ENCODE measurements at regions not wholly inside any gene's neighbourhood (a gene's known extent, or its start where the extent isn't known, plus 50 kb on each side); places are given as distances from the start of the nearest gene placed in this dataset.
"Not testable (repeated sequence)": the region's sequence is repeated elsewhere in the genome, so short reads cannot be mapped to it uniquely, and the experiment has no call there.

DNA sequence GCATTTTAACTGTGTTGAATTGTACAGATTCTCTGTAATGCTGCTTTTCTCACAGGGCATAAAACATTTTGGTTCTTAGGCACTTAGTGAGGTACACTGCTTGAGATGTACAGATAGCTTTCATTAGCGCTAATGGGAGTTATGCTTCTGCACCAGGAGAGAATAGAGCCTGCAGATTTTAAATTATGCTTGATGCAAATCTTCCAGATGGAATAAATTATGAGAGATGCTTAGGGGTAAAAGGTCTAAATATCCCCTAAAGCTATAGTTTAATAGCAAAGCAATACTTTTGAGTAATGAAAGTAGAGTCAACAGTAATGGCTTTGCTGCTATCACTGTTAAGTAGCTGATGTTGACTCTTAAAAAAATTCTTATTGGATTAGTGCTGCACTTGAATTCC lies 248.9 kb downstream of the S1PR1 start:
- DNase-seq, result no peak

DNA sequence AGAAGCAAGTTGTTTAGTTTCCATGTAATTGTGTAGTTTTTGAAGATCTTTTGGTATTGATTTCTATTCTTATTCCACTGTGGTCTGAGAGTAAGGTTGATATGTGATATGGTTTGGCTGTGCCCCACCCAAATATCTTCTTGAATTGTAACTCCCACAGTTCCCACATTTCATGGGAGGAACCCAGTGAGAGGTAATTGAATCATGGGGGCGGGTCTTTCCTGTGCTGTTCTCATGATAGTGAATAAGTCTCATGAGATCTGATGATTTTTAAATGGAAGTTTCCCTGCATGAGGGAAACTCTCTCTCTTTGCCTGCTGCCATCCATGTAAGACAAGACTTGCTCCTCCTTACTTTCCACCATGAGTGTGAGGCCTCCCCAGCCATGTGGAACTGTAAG lies 255.3 kb downstream of the S1PR1 start:
- DNase-seq, result not testable (repeated sequence)

DNA sequence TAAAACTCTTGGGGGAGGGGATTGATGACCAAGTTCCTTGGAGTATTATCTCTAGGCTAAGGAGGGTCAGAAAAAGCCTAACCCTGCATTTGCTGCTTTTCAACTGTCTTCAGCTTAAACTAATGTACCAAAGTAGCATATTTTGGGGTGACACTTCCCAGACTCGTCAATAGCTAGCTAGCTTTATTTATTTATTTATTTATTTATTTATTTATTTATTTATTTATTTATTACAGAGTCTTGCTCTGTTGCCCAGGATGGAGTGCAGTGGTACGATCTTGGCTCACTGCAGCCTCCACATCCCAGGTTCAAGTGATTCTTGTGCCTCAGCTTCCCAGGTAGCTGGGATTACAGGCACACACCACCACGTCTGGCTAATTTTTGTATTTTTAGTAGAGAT lies 257.1 kb downstream of the S1PR1 start:
- not testable (repeated sequence) for DNase-seq

DNA sequence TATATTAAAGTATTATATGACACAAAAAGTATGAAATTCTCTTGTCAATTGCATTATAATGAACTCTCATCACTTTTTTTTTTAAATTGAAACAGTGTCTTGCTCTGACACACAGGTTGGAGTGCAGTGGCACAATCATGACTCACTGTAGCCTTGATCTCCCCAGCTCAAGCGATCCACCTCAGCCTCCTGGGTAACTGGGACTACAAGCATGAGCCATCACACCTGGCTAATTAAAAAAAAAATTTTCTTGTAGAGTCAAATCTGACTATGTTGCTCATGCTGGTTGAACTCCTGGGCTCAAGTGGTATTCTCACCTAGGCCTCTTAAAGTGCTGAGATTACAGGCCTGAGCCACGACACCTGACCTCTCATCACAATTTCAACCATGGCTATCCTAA lies 259.3 kb downstream of the S1PR1 start:
- no peak for DNase-seq

DNA sequence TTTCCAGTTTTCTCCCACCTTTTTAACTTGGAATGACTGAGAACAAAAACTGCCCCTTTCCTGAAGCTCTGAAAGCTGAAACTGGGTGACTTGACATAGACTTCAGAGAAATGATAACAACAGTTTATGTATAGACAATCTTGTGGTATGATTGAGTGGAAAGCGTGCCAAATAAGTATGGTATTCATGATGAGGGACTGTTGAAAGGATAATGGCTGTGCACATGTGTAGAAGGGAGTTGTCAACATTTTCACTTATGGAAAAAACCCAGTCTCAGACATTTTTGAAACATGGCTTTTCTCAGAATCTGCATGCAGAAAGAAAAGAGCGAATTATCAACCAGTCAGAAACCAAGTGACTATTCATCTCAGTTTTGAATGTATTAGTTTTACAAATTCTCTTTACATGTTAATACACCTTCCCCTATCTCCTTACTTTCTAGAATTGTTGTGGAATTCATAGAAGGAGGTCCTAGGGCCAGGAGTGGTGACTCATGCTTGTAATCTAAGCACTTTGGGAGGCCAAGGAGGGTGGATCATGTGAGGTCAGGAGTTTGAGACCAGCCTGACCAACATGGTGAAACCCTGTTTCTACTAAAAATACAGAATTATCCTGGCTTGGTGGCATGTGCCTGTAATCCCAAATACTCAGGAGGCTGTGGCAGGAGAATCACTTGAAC lies 261.2 kb downstream of the S1PR1 start:
- no peak for DNase-seq

DNA sequence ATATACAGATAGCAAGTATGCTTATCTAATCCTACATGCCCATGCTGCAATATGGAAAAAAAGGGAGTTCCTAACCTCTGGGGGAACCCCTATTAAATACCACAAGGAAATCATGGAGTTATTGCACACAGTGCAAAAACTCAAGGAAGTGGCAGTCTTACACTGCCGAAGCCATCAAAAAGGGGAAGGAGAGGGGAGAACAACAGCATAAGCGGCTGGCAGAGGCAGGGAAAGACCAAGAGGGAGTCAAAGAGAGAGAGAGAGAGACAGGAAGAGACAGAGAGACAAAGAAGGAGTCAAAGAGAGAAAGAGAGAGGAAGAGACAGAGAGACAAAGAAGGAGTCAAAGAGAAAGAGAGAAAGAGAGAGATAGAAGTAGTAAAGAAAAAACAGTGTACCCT lies 267.3 kb downstream of the S1PR1 start:
- not testable (repeated sequence) for DNase-seq

DNA sequence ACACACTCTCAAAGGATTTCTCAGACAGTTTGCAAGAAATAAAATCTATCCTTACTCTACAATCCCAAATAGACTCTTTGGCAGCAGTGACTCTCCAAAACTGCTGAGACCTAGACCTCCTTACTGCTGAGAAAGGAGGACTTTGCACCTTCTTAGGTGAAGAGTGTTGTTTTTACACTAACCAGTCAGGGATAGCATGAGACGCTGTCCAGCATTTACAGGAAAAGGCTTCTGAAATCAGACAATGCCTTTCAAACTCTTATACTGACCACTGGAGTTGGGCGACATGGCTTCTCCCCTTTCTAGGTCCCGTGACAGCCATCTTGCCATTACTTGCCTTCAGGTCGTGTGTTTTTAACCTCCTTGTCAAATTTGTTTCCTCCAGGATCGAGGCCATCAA lies 268.4 kb downstream of the S1PR1 start:
- not testable (repeated sequence) for DNase-seq

DNA sequence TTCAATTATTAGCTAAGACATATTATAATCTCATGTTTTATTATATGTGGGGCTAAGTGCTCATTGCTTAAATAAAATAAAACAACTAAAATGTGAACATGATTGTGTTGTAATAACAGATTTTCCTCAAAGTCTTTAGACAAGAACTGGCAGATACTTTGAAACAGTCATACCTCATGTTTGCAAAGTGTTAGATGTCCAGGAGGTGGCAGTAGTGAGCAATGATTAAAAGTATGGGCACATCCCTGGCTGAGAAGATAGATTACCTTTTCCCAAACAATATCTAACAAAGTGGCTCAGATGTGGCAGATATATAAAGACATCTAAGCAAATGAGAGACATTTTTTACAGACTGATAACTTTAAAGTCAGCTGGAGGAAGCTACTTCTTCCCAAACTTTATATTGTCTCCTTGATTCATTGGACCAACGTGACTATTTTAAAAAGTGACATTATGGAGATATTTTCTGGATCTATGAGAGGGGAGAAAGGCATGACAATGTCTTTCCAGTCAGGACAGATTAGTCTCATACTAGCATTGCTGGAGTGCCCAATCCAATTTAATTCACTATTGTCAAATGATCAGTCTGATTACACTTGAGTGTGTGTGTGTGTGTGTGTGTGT lies 269.8 kb downstream of the S1PR1 start:
- no peak for DNase-seq

DNA sequence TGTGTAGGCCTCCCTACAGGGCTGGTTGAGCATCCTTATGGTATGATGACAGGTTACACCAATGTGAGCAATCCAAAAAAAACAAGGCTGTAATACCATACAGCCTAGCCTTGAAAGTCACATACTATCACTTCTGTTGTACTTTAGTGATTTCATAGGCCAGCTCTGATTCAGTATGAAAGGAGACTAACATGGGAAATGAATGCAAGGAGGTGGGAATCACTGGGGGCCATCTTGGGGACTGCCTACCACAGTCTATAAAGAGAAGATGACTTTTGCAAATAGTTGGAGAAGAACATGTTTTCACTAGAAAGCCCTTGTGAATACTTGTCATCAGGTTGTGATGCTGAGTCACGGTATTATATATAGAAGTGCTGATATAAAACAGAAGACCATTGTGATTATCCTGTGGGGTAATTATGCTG lies 270.7 kb downstream of the S1PR1 start:
- no peak for DNase-seq

DNA sequence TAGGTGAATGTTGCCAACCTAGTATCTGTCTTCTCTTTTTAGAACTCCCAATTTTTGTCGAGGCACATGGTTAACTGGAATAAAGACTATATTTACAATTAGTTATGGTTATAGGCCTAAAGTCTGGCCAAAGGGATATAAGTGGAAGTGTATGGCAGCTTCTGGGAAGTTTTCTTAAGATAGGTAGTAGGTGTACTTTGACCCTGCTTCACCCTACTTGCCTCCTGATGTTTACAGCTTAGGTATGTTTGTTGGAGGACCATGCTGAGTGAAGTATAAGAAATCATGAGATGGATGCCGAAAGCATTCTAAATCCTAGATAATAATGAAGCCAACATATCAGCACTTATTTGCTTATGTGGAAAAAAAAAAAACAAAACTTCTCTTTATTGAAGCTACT lies 272.1 kb downstream of the S1PR1 start:
- DNase-seq, result no peak

DNA sequence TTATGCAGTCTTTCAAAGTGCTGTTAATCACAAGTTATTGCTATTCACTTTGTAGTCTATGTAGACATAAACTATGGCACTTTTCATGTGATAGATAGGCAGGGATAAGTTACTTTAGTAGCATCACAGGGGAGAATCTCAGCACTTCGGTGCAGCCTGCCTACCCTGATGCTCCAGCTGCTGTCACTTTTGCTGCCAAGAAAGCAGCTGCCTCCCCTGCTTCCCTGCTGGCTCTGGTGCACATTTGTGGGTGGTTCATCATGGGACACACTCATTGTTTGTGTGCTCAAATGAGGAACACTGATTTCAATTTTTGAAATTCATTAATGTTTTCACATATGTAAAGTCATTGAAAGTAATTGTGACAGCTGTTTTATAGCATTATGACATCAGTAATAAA lies 272.6 kb downstream of the S1PR1 start:
- DNase-seq, result no peak

DNA sequence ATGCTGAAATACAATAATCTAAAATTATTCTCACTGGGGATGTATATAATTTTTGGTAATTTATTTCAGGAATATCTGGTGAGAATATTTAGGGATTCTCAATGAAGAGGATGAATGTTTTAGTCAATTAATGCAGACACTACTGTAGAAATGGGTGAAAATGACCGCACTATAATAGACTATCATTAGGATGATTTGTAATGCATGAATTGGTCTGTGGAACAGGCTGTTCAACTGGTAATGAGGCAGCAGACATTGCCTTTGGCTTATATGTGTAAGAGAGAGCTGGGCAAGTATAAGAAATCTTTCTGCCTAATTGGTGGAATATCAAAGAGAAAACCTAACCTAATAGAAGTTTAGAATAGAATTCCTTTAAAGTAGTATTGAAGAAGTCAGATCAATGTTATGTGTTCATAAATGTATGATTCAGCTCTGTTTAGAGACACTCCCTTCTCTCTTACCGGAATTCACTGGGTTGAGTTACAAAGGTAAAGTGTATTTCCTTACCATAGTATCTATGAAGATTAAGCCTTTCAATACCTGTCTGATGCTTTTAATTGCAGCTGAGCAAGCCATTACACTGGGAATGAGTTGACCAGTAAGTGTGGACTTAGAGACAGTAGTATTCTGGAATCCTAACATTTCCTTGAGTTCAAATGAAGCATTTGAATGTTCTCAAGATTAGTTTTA lies 274.5 kb downstream of the S1PR1 start:
- DNase-seq, result no peak

DNA sequence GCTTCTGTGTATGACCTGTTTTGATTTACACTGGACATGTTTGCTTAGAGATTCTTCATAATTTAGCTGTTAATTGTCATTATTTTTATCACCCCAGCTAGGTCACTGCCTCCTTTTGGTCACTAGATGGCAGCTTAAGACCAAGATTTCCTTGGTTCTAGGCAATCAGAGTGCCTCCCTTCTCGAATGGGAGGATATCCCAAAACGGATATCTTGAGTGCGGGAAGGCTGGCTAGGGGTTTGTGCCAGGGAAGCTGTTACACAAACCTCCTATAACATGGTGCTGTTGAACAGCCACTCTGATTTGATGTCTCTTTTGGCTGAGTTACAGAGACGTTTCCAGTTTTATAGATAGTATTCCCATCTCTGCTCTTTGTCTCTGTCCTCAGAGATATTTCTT lies 283.5 kb downstream of the S1PR1 start:
- no peak for DNase-seq

DNA sequence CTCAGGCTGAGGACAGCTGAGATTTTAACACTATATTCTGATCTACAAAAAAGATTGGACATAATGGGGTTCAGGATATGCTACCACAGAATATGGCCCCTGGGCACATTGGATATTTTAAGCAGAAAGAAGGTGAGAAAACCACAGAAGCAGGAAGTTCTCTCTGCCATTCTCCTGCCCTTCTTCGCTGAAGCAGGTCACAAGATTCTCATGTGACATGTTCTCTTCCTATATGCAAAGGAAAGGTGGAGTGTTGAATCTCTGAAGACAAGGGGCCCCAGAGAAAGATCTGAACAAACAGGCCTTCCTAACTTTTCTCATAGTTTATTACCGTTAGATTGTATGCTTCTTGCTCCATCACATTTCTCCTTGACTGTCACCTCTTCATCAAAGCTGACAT lies 285.7 kb downstream of the S1PR1 start:
- DNase-seq, result no peak

DNA sequence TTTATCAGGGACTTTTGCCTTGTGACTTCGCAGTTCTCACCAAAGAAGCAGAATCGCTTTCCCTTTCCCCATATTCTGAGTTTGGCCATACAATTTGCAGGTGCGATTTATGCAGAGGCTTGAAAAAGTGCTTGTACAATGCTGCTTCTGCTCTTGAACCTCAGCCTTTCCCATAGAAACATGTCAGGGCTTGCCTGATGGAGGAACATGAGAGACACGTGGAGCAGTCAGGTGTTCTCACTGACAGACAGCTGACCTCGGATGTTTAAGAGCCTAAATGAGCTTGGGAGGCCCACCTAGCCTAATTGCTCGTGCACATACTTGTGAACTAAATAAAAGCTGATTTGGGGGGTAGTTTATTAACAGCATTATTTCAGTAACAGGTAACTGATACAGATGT lies 290.0 kb downstream of the S1PR1 start:
- DNase-seq, result no peak

DNA sequence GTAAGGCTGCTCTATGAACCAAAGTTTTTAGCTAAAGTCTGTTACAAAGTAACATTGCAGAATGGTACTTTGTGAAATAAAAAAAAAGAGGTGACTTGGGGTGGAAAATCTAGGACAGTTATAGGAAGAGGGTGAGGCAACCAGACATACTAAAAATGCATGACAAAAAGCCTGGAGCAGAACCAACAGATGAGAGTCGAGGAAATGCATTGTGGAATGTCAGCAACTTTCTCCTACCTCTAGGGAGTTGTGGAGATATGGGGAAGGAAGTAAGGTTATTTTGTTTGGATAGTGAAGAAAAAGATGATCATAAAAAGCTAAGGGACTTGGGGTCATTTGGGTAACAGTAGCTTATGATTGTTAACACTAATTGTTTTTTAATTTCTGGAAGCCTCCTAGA lies 295.6 kb downstream of the S1PR1 start:
- DNase-seq, result no peak

DNA sequence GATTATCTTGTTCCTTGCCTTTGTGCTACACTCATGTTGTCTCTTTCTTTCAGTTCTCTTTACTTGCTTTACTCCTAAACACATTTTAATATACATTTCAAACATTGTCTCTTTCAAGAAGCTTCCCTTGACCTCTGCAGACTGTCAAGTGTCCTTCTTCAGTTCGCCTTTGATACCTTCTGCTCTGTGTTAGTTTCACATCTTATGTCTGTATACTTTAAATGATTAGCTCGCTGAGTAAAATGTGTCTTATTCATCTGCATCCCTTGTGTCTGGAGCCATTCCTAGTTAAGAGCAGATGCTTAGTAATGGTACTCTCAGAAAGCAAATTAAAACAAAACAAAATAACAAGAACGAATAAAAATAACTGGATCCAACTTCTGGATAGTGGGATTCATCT lies 303.3 kb downstream of the S1PR1 start:
- DNase-seq, result no peak

DNA sequence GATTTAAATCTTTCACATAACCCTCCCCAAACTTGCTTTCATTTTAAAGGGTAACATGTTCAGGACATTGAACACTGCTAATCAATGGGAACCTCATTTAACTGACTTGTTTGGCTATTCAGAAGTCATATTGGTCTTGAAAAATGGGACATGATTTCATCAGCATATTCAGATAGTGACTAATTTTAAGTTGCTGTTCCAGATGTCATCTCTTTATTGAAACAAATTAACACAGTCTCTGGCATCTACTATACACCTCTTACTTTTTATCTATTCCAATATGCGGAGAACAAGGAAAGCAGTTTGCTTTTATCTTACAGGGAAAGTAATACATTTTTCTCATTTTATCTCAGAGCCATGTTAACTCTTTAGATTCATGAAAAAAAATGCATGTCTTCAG lies 310.1 kb downstream of the S1PR1 start:
- DNase-seq, result no peak

DNA sequence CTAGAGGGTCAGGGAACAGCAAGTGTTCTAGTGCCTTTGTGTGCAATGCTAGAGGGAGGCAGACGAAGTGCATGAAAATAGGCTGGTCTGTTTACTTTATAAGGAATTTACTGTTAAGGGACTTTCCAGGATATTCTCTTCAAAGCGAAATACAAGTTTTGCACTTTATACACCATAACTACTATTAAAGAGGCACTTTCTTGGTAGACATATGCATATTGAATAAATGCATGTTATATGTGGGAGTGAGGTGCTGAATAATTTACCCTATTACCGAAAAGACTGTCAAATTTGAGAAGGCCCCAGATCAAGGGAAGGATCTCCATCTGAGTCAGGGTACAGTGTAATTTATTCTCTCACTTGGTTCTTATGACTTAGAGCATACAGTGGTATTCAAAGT lies 310.5 kb downstream of the S1PR1 start:
- no peak for DNase-seq

DNA sequence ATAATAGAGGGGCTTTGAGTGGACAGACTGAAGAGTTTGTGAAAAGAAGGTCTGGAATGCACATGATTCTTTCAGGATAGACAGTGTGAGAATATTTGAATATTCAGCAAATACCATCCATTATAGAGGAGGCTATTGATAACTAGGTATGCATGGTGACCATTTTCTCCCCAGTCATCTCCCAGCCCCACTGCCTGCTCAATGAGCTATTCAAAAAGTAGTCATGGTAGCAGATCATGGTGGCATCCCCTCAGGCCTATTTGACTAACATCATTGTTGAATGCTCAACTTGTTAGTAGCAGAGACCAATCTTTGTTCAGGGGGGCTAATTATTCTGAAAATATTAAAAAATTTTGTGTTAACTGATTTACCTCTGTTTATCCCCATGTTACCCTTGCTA lies 311.6 kb downstream of the S1PR1 start:
- no peak for DNase-seq

DNA sequence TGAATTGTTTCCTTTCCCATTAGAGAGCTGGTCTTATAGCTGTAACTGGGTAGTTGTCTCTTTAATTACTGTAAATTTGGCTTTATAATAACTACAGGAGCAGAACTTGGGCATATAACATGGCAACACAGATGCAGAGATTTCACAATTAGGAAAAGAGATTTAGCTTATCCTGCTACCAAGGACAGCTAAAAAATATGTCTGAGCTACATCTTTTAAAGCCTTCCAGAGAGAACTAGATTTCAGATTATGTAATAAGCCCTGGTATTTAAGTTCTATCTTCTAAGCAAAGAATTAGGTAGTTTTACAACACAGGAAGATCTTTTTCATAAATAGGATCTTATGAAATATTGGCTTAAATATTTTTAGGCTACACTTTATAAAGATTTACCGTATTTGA lies 313.8 kb downstream of the S1PR1 start:
- no peak for DNase-seq

DNA sequence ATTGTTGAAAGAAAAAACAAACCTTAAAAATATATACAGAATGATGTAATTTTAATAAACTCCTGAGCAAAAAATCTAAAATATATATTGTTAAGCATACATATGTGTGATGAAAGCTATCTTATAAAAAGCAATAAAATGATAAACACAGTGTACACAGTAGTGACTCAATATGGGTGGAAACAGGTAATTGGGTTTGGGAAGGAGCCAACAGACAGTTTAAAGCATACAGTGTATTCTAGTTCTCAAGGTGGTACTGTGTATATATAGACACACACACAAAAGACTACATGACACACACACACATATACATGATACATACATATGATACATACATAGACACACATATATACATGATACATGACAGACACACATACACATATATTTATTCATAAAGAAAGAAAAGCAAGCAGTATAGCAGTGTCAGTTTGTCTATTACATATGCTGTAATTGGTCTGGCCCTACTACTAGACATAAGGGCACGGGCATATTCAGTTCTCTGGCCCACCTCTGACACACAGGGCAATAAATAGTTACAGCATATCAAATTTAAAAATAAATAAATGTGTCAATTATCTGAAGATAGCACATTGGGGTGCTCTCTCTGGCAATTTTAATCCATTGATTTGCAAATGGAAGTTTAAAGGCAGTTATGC lies 330.2 kb downstream of the S1PR1 start:
- DNase-seq, result no peak

DNA sequence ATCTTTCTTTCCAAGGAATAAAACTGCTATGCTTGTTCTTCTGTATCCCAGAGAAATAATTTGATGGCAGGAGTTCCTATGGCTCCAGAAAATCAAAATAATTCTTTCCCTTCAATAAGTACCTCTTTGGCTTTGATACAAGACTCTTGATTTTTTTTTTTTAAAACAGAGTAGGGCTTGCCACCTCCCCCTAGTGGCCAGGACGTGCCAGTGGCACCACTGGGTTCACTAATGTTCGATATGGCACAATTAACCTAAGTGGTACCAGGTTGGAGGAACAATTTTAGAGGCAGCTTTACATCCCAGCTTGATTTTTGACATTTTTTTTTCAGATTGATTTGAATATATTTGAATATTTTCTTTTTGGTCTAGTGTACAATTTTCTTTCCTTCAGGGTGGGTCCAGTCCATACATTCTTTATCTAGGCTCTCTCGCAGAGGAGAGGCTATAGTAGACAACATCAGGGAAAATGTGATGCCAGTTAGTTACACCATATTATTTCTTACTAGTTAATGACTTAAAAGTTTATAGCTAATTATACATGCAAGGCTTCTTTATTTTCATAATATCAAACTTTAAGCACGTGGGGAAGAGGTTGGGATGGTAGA lies 330.9 kb downstream of the S1PR1 start:
- DNase-seq, result peak; percentile 19

DNA sequence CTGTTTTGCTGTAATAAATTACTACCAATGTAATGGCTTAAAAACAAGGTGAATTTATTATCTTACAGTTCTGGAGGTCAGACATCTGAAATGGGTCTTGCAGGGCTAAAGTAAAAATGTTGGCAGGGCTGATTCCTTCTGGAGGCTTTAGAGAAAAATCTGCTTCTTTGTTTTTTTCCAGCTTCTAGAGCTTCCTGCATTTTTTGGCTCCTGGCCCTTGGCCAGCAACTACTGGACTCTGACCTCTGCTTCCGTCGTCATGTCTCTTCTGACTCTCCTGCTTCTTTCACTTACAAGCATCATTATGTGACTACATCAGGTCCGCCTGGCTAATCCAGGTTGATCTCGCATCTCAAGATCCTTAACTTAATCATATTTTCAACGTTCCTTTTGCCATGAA lies 350.9 kb downstream of the S1PR1 start:
- DNase-seq, result no peak

Data from CD4-positive, alpha-beta T cell treated with Interleukin-15 for 1 hour (primary cell).